Embryonic facial prominence (tissue), 1 donor: ENCODE measurements at regions not wholly inside any gene's neighbourhood (a gene's known extent, or its start where the extent isn't known, plus 50 kb on each side); places are given as distances from the start of the nearest gene placed in this dataset.
"Not testable (repeated sequence)": the region's sequence is repeated elsewhere in the genome, so short reads cannot be mapped to it uniquely, and the experiment has no call there.

Experiments
- DNase-seq: peaks from one replicate; pipeline ENCODE4 v3.0.0-alpha.2; 2016; ENCODE audit errors: extremely low spot score

GRCh38 chr15:20346082-20346805 is 195.4 kb downstream of the GOLGA6L6 start:
- no peak for DNase-seq

- DNase-seq = no peak
Observed at GRCh38 chr15:20345401-20345958, 196.1 kb downstream of the GOLGA6L6 start.

- DNase-seq = no peak
Observed at GRCh38 chr15:20344601-20345400, 196.8 kb downstream of the GOLGA6L6 start.

GRCh38 chr15:20343395-20344211 is 198.0 kb downstream of the GOLGA6L6 start:
- not testable (repeated sequence) for DNase-seq

- DNase-seq = not testable (repeated sequence)
Observed at GRCh38 chr15:20342601-20343394, 198.8 kb downstream of the GOLGA6L6 start.

GRCh38 chr15:20341901-20342600 is 199.5 kb downstream of the GOLGA6L6 start:
- DNase-seq = no peak

GRCh38 chr15:20340931-20341661 is 200.5 kb downstream of the GOLGA6L6 start:
- DNase-seq = no peak

- DNase-seq = no peak
Observed at GRCh38 chr15:20340331-20340811, 201.2 kb downstream of the GOLGA6L6 start.

GRCh38 chr15:20339086-20339791 is 202.4 kb downstream of the GOLGA6L6 start:
- not testable (repeated sequence) for DNase-seq

- DNase-seq = not testable (repeated sequence)
Observed at GRCh38 chr15:20338671-20339070, 202.9 kb downstream of the GOLGA6L6 start.

GRCh38 chr15:20337238-20337637 is 204.4 kb downstream of the GOLGA6L6 start:
- not testable (repeated sequence) for DNase-seq

GRCh38 chr15:20334451-20334850 is 207.1 kb downstream of the GOLGA6L6 start:
- DNase-seq = not testable (repeated sequence)

GRCh38 chr15:20325751-20326150 is 215.8 kb downstream of the GOLGA6L6 start:
- not testable (repeated sequence) for DNase-seq

GRCh38 chr15:20317132-20317531 is 224.5 kb downstream of the GOLGA6L6 start:
- DNase-seq = not testable (repeated sequence)

GRCh38 chr15:20311014-20311680 is 230.5 kb downstream of the GOLGA6L6 start:
- not testable (repeated sequence) for DNase-seq

GRCh38 chr15:20310603-20311002 is 231.0 kb downstream of the GOLGA6L6 start:
- DNase-seq = no peak

GRCh38 chr15:20309966-20310365 is 231.6 kb downstream of the GOLGA6L6 start:
- DNase-seq = not testable (repeated sequence)

GRCh38 chr15:20309395-20309794 is 232.2 kb downstream of the GOLGA6L6 start:
- not testable (repeated sequence) for DNase-seq
